ENCODE measurements at regions not wholly inside any gene's neighbourhood (a gene's known extent, or its start where the extent isn't known, plus 50 kb on each side); places are given as distances from the start of the nearest gene placed in this dataset.

DNA sequence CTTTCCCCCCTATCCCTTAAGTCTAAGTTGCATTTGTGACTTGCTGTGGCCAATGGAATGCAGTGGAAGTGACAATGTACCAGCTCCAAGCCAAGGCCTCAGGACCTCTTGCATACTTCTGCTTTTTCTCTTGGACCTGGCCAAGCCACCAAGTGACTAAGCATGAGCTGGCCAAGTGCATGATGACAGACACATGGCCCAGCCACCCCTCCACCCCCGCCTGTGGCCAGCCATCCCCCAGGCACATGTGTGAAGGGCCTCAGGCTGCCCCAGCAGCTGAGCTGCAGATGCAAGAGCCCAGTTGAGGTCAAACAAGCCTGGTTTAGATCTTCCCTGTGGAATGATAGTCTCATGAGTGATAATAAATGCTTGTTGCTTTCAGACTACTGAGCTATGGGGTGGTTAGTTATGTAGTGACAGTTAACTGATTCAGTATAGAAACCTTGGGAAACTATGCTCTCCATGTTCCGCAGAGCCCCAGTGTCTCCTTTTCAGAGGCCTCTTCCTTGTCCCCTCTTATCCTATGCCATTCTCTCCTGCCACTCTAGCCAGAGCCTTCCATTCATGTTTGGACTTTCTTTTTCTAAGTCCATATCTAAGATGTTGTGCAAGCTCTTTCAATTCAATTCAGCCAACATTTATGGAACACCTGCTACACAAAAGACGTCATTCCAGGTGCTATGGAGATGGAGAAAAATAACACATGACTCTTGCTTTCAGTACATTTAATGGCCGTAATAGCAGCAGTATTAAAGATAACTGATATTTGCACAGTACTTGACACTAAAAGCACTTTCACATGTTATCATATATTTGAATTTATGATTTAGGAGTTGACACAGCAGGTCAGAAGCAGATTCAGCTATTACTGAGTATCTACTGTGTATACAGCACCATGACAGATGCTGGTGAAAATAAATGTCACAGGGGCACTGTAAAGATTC is 55.5 kb upstream of the LOXL4 start:
- TF ChIP-seq, protein P1, sequence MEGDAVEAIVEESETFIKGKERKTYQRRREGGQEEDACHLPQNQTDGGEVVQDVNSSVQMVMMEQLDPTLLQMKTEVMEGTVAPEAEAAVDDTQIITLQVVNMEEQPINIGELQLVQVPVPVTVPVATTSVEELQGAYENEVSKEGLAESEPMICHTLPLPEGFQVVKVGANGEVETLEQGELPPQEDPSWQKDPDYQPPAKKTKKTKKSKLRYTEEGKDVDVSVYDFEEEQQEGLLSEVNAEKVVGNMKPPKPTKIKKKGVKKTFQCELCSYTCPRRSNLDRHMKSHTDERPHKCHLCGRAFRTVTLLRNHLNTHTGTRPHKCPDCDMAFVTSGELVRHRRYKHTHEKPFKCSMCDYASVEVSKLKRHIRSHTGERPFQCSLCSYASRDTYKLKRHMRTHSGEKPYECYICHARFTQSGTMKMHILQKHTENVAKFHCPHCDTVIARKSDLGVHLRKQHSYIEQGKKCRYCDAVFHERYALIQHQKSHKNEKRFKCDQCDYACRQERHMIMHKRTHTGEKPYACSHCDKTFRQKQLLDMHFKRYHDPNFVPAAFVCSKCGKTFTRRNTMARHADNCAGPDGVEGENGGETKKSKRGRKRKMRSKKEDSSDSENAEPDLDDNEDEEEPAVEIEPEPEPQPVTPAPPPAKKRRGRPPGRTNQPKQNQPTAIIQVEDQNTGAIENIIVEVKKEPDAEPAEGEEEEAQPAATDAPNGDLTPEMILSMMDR (IDR thresholded peaks at IDR 0.05) = no peak
- no peak for TF ChIP-seq POLR2A (IDR thresholded peaks at IDR 0.05)

All from body of pancreas (tissue), 4 donors.